GM21360 (cell line): ENCODE measurements at regions not wholly inside any gene's neighbourhood (a gene's known extent, or its start where the extent isn't known, plus 50 kb on each side); places are given as distances from the start of the nearest gene placed in this dataset.
"Not testable (repeated sequence)": the region's sequence is repeated elsewhere in the genome, so short reads cannot be mapped to it uniquely, and the experiment has no call there.

ENCODE experiments used
- ATAC-seq: cut with Tn5 transposase; IDR thresholded peaks from one replicate; pipeline ENCODE4 v1.9.1; 2021; ENCODE audit warnings: mild to moderate bottlenecking, moderate library complexity; ENCODE audit not compliant: unreplicated experiment

DNA sequence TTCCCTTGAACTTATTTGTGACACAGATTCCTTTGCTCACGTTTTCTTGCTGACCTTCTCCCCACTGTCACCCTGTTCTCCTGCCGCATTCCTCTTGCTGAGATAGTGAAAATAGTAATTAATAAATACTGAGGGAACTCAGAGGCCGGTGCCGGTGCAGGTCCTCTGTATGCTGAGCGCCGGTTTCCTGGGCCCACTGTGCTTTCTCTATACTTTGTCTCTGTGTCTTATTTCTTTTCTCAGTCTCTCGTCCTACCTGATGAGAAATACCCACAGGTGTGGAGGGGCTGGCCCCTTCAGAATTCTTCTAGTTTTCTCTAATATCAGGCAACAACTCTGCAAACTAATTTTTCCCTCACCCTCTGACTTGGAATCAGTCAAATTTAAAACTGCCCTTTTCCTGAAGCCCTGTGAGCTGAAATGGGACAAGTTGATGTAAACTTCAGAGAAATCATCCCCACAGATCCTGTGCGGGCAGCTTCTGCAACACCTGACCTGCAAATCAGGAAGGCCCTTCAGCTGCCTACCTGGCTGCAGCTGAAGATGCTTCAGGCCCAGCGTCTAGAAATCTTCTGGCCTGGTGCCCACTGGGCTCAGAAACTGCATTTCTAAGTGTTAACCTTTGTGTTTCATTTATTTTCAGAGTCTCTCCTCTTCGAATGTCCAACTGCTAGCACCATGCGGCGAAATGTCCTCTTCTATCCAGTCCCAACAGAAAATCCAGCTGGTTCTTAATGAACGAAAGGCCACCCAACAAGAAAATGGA is 149.7 kb downstream of the TMEM121 start:
- not testable (repeated sequence) for ATAC-seq

DNA sequence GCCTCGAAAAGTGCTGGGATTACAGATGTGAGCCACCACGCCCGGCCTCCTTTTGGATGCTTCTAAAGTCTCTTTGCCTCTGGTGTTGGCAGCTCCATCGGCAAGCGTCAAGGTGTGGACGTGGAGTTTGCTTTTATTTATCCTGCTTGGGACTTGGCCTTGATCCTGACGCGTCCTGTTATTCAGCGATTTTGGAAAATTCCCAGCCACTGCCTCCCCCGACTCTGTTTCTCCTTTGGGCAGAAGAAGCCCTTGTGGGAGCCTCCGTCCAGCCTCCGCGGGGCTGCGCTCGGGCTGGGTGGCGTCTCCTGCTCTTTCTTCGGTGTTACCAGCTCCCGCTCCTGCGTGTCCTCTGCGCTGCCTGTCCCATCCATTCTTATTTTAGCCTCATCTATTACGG is 151.7 kb downstream of the TMEM121 start:
- ATAC-seq: not testable (repeated sequence)

DNA sequence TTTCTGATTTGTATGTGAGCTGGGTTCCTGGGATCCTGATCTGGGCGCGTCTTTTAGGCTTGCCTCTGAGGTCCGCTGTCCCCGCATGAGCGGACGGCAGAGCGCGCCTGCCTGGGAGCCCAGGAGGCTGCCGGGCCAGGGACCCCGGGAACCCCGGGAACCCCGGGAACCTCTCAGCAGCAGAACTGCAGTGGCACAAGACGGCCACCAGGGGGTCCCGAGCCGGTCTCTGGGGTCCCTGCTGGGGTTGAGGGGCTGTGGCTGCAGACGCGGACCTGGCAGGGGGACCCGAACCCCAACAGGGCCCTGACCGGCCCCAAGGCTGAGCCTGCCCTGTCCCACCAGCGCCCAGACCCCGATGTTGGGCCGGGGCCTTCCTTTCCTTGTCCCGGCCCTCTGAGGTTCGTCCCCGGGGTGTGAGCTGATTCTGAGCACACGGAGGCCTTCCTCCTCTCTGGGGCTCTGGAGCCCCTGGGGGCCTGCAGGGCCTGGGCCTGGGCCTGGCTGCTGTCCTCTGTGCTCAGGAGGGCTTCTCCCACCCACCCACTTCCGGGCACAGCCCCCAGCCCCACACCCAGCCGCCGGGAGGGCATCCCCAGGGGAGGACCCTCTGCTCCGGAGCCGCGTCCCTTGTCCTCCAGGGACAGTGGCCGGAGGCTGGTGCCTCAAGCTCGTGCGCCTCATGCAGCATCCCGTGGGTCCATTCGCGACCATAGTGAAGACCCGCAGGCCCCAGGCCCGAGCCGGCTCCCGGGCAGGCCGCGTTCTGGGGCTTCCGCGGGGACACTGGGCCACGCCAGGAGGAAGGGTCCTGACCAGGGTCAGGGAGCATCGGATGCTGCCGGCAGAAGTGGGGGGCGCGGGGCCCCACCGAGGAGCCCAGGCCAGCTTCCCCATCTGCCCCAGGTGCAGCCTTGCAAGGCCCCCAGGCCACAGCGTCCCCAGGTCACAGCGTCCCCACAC is 152.9 kb downstream of the TMEM121 start:
- not testable (repeated sequence) for ATAC-seq

DNA sequence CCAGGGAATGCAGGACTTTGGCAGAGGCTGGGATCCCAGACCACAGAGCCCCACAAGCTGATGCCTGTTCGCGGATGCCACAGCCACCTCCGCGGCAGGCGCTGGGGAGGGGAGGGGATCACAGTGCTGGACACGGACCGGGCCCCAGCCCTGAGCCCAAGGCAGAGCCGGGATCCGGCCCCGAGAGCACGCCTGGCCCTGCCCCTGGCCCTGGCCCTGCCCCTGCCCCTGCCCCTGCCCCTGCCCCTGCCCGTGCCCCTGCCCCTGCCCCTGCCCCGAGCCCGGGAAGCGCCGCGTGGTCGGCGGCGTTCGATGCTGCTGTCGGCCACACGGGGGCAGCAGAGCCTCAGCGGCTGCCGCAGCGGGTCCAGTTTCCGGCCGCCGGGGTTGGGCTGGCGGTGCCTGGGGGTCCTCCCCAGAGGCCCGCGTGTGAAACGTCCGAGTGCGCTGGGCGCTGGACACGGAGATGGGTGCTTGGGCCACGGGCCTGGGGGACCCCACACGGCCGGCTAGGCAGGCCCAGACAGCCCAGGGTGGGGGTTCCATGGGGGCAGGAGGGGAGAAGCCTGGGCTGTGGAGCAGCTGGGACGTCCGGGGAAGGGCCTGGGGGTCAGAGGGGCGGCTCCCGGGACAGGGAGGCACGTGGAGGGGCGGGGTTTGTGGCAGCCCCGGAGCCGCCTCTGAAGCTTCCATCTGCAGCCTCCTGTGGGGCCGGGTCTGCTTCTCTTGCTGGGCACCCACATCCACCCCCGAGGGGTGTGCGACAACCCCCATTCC is 153.8 kb downstream of the TMEM121 start:
- peak; percentile 27 for ATAC-seq

DNA sequence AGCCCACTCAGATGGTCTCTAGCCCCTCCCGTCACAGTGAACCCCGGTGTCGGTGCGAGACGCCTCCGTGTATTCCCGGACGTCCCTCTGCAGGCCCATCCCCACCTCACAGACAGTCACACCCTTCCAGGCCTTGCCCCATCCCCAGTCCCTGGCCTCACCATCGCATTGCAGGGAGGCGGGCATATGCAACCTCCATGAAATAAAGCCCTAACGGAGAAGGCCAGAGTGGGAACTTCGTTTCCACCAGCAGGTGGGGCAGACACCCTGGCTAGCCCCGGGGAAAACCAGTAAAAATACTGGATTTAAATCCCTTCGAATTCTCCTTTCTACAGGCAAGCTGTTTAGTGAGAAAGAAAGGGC is 154.3 kb downstream of the TMEM121 start:
- peak; percentile 31 for ATAC-seq

DNA sequence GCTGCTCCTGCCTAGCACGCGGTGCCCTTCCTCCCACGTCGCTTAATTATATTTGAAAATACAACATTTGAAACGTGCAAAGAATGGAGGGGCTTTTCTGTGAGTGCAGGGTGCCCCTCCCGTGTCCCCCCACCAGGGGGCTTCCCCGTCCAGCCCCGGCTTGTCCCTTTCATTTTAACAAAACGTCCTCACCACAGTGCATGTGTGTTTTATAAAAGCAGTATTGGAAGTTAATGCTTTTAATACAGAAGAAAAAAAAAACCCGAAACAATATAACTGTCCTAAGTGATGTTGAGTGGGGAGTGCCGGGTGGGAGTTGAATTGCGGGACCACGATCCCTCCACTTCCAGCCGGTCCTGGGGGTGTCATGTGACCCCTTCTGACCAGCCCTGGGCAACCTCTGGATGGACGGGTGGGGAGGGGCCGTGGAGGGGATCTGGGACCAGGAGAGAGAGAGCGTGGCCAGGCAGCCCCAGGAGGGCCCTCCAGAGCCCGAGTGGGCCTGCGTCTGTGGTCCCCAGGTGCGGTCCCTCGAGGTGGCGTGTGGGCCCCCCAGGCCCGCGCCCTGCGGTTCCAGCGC is 155.3 kb downstream of the TMEM121 start:
- ATAC-seq: not testable (repeated sequence)

DNA sequence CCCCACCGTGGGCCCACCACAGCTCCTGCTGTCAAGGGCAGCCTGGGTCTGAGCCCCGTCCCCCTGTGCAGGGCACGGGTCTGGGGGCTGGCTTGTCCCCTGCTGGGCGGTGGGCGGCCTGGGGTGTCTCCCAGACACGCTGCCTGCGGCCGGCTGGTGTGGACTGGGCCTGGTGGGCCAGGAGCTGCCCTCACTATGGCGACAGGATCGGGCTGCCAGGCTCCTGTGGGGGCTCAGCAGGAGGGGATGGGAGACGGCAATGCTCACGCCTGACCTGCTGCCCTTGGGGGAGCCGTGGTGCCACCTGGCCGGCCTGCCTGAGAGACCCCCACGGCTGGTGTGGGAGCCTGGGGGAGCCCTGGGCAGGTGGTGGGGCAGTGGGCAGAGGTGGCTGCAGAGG is 156.1 kb downstream of the TMEM121 start:
- not testable (repeated sequence) for ATAC-seq

DNA sequence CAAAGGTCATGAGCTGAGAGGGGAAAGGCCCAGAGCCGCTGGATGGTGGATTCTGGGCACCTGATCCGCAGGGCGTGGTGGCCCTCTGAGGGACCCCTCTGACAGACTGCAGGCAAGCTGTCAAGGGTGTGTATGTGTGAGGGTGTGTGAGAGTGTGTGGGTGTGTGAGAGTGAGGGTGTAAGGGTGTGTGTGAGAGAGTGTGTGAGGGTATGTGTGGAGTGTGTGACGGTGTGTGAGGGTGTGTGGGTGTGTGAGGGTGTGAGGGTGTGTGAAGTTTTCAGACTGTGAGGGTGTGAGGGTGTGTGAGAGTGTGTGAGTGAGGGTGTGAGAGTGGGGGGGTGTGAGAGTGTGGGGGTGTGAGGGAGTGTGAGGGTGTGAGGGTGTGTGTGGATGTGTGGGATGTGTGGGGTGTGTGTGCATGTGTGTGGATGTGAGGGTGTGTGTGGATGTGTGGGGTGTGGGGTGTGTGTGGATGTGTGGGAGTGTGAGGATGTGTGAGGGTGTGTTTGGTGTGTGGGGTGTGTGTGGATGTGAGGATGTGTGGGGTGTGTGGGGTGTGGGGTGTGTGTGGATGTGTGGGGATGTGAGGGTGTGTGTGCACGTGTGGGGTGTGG is 156.7 kb downstream of the TMEM121 start:
- no peak for ATAC-seq

DNA sequence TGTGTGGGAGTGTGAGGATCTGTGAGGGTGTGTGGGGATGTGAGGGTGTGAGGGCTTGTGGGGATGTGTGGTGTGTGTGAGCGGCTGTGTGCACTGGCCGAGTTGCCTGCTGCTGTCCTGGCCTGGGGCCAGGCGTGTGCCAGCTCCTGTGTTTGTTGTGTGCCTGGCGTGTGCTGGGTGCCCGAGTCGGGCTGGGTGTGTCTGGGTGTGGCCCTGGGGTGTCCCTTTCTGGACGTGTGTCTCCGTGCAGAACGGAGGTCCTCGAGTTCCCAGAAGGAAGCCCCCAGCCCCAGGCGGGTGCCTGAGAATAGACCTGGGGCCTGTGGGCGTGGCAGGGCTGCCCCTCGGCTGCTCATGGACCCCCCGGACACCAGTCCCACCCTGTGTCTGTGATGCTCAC is 157.7 kb downstream of the TMEM121 start:
- ATAC-seq: not testable (repeated sequence)

DNA sequence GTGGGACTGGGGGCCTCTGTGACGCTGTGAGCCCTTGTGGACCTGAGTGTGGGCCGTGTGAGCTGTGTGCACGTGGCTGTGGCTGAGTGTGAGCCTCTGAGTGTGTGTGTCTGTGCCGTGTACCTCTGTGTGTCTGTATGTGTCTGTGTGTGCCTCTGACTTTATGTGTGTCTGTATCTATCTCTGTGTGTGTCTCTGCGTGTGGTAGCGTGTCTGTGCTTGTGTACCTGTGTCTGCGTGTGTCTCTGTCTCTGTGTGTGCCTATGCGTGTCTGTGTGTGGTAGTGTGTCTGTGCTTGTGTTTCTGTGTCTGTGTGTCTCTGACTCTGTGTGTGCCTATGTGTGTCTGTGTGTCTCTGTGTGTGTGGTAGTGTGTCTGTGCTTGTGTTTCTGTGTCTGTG is 158.2 kb downstream of the TMEM121 start:
- ATAC-seq: not testable (repeated sequence)

DNA sequence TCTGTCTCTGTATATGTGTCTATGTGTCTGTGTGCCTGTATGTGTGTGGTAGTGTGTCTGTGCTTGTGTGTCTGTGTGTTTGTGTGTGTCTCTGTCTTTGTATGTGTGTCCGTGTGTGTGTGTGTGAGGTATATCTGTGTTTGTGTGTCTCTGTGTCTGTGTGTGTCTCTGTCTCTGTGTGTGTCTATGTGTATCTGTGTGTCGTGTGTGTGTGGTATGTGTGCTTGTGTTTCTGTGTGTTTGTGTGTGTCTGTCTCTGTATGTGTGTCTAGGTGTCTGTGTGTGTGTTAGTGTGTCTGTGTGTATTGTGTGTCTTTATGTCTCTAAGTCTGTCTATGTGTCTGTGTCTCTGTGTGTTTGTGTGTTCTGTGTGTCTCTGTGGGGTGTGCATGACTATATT is 158.6 kb downstream of the TMEM121 start:
- no peak for ATAC-seq

DNA sequence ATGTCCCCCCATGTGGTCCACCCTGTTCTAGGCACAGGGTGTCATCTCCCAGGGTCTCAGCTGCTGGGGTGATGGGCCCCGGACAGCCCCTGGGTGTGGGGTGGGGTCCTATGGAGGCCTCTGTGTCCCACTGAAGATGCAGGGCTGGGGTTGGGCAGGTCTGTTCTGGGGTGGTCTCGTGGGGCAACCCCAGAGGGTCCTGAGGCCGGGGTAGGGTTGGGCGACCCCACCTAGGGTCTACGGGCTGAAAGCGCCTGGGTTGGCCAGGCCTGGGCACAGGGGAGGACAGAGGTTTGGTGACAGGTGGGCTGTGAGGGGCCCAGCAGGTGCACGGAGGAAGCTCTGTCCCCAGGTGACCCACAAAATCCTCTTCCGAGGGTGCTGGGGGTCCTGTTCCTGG is 159.2 kb downstream of the TMEM121 start:
- ATAC-seq: not testable (repeated sequence)

DNA sequence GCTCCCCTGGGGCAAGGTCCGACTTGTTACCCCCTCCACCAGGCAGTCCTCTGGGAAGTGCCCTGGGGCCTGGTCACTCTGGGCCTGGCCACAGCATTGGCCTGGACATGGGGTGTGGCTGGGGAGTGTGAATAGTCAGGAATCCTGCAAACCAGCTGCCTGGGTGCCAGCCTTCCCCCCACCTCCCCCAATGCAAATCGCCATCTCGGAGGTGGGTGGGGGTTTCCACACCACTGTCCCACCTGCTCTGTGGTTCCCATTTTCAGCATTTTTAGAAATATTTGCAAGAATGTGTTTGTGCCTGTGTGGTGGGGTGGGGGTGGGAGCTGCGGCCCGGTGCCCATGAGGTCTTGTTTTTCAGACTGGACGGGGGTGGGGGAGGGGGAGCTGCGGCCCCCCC is 159.7 kb downstream of the TMEM121 start:
- ATAC-seq: not testable (repeated sequence)

DNA sequence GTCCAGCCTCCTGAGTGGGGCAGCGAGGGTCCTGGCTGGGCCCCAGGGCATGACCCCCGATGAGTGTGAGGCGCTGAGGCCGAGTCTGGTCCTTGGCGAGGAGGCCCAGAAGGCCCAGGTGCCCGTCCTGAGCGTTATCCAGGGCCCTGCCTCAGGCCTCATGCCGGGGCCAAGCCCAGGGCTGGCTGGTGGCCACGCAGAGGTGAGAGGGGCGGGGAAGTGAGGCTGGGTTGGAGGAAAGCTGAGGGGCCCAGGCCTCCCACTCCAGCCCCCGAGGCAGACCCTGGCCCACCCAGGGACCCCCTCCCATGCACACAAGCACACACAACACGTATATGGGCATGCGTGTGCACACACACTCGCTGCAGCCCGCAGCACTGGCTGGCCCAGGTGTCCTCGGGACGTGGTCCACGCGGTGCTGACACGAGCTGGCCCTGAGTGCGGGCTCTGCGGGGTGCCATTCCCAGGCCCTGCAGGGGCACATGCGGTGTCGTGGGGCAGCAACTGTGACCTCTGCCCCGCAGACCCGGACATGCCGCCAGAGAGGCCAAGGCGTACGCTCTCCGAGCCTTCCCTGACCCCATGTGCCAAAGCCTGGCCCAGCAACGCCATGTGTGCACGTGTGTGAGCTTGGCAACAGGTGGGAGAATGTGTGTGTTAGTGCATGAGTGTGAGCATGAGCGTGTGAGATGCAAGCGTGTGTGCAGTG is 160.2 kb downstream of the TMEM121 start:
- ATAC-seq: not testable (repeated sequence)

DNA sequence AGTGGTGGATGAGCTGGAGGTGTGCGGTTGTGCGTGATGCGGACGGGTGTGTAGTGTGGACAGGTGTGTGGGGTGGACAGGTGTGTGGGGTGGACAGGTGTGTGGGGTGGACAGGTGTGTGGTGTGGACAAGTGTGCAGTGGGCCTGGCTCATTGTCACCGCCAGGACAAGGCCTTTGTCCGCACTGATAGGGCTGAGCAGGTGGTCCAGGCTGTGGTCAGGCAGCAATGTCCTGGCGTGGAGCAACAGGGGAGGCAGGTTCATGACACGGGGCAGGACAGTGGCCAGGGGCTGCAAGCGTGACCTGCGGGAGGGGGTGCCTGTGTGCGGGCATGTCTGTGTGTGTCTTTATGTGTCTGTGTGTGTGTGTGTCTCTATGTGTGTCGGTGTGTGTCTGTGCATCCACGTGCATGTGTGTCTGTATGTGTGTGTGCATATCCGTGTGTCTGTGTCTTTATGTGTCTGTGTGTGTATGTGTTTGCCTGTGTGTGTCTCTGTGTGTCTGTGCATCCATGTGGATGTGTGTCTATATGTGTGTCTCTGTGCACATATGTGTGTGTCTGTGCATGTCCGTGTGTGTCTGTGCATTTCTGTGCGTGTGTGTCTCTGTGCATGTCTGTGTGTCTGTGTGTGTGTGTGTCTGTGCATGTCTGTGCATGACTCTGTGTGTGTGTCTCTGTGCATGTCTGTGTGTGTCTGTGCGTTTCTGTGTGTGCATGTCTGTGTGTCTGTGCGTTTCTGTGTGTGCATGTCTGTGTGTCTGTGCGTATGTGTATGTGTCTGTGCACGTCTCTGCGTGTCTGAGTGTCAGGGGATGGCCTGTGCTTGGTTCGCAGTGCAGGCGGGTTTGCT is 161.0 kb downstream of the TMEM121 start:
- ATAC-seq: not testable (repeated sequence)

DNA sequence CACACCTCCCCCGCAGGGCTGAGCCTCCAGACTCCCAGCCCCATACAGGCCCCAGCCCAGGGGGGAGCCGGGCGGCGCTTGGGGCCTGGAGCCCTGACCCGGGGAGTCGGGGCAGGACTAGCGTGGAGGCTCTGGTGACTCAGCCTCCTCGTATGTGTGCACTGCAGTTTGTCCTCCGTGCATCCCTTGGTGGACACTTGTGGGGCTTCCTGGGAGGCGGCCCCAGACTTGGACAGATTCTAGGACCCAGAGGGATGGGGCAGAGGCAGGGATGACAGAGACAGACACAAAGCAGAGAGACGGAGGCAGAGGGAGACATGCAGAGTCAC is 161.6 kb downstream of the TMEM121 start:
- ATAC-seq: peak; percentile 35

DNA sequence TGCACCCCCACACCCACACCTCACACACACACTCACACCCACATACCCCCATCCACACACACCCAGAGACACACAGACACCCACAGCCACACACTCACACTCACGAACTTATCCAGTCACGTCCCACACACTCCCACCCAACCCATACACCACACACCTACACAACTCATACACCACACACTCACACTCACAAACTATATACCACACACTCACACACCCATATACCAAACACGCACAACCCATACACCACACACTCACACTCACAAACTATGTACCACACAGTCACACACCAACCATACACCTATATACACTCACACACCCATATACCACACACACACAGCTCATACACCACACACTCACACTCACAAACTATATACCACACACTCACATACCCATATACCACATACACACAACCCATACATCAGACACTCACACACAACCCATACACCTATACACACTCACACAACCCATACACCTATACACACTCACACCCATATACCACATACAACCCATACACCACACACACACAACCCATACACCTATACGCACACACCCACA is 162.4 kb downstream of the TMEM121 start:
- ATAC-seq: not testable (repeated sequence)

DNA sequence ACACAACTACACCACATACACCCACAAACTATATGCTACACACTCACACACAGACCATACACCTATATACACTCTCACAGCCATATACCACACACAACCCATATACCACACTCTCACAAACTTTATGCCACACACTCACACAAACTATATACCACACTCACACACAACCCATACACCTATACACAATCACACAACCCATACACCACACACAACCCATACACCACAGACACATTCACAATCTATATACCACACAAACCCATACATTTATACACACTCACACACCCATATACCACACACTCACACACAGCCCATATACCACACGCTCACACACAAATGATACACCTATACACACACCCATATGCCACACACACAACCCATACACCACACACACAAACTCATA is 163.3 kb downstream of the TMEM121 start:
- ATAC-seq: no peak

DNA sequence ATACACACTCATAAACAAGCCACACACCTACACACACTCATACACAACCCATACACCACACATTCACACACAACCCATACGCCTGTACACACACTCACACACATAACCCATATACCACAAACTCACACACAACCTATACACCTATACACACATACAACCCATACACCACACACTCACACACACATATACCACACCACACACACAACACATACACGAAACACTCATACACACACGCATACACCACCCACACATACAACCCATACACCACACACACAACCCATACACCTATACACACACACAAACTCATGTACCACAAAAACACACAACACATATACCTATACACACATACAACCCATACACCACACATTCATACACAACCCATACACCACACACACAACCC is 164.3 kb downstream of the TMEM121 start:
- ATAC-seq: no peak
